Anterior cingulate cortex (tissue), 58 donors: ENCODE measurements at regions not wholly inside any gene's neighbourhood (a gene's known extent, or its start where the extent isn't known, plus 50 kb on each side); places are given as distances from the start of the nearest gene placed in this dataset.
"Not testable (repeated sequence)": the region's sequence is repeated elsewhere in the genome, so short reads cannot be mapped to it uniquely, and the experiment has no call there.

Experiments used
- DNase-seq, 58 donors: peaks; one replicate each; lab custom pipeline; 2025; lab: John Stamatoyannopoulos, UW

- DNase-seq = no peak
Observed at GRCh38 chr6:139447656-139447975, 73.2 kb upstream of the CITED2 start.

- DNase-seq = no peak
Observed at GRCh38 chr6:139446768-139447655, 72.6 kb upstream of the CITED2 start.

GRCh38 chr6:139446138-139446715 is 71.8 kb upstream of the CITED2 start:
- DNase-seq = no peak

- DNase-seq = not testable (repeated sequence)
Observed at GRCh38 chr6:139444273-139444787, 69.9 kb upstream of the CITED2 start.

GRCh38 chr6:139443231-139444112 is 69.0 kb upstream of the CITED2 start:
- DNase-seq = no peak

GRCh38 chr6:139442188-139442671 is 67.8 kb upstream of the CITED2 start:
- no peak for DNase-seq

GRCh38 chr6:139439349-139439748 is 64.9 kb upstream of the CITED2 start:
- no peak for DNase-seq

- no peak for DNase-seq
Observed at GRCh38 chr6:139438775-139439174, 64.3 kb upstream of the CITED2 start.

- no peak for DNase-seq
Observed at GRCh38 chr6:139436957-139437348, 62.5 kb upstream of the CITED2 start.

- DNase-seq = no peak
Observed at GRCh38 chr6:139436200-139436956, 61.9 kb upstream of the CITED2 start.

GRCh38 chr6:139433631-139434419 is 59.4 kb upstream of the CITED2 start:
- no peak for DNase-seq

- no peak for DNase-seq
Observed at GRCh38 chr6:139431602-139431956, 57.1 kb upstream of the CITED2 start.

- no peak for DNase-seq
Observed at GRCh38 chr6:139430899-139431601, 56.6 kb upstream of the CITED2 start.

- no peak for DNase-seq
Observed at GRCh38 chr6:139429580-139430145, 55.2 kb upstream of the CITED2 start.

GRCh38 chr6:139427199-139427598 is 52.8 kb upstream of the CITED2 start:
- no peak for DNase-seq

- DNase-seq = no peak
Observed at GRCh38 chr6:139426795-139427194, 52.3 kb upstream of the CITED2 start.

GRCh38 chr6:139425780-139426179 is 51.3 kb upstream of the CITED2 start:
- DNase-seq = no peak

GRCh38 chr6:139423971-139424667 is 49.7 kb upstream of the CITED2 start:
- no peak for DNase-seq
